GM21723 (cell line): ENCODE measurements at regions not wholly inside any gene's neighbourhood (a gene's known extent, or its start where the extent isn't known, plus 50 kb on each side); places are given as distances from the start of the nearest gene placed in this dataset.
"Not testable (repeated sequence)": the region's sequence is repeated elsewhere in the genome, so short reads cannot be mapped to it uniquely, and the experiment has no call there.

ENCODE experiments used
- ATAC-seq: cut with Tn5 transposase; IDR thresholded peaks from one replicate; pipeline ENCODE4 v1.9.1; 2021; ENCODE audit warnings: mild to moderate bottlenecking, moderate library complexity; ENCODE audit not compliant: unreplicated experiment

DNA sequence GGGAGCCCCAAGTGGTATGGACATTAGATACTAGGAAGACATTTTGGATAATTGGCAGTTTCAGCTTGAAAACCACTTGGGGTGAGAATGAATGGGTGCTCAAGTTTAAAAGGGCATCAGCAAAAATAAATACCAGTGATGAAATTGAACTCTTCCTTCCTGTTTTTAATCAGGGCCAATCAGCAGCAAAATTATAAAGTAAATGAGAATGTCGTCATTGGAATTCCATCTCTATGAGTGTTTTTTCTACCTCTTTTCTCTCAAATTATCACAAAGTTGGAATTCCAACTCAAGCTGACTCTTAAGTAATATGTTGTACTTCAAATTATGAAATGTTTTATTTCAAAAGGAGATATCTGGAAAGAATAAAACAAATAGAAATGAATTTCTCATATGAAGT lies 730.6 kb downstream of the METTL15 start:
- no peak for ATAC-seq

DNA sequence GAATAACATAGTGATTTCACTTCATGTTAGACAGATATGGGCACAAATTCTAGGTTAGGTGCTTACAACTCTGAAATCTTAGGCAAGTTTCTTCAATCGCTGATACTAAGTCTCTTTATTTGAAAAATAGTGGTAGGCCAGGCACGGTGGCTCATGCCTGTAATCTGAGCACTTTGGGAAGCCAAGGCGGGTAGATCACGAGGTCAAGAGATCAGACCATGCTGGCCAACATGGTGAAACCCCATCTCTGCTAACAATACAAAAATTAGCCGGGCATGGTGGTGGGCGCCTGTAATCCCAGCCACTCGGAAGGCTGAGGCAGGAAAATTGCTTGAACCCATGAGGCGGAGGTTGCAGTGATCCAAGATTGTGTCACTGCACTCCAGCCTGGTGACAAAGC lies 729.4 kb downstream of the METTL15 start:
- no peak for ATAC-seq

DNA sequence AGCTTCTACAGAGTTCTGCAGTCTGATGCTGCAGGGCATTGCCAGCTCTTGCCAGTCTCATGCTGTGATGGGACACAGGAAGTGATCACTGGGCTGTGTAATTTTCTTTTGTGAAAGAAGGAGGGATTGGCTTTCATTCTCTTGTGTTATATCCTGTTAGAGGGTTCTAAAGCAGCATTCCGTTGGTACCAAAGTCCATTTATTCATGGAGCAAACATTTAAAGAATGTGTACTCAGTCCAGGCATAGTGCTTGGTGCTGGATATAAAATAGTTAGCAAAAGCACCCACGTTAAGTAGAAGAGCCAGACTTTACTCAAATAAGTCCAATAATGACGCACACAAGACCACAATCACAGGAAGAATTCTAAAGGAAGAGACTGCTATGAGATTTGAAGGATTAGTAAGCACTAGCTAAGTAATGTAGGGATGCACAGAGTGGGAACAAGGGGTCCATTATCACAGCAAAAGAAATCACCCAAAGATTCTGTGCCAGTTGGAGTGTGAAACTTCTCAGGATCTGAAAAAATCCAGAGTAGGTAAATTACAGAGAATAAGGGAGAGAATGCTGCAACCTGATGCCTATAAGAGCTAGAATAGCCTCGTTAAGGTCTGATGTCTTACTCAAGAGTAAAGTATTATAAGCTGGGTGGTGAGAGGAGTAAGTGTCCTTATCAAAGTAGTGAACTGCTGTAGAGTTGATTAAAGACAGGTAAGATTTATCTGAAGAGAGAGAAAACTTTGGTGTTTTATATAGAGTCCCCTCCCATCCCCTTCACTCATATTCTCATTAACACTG lies 728.3 kb downstream of the METTL15 start:
- ATAC-seq: no peak

DNA sequence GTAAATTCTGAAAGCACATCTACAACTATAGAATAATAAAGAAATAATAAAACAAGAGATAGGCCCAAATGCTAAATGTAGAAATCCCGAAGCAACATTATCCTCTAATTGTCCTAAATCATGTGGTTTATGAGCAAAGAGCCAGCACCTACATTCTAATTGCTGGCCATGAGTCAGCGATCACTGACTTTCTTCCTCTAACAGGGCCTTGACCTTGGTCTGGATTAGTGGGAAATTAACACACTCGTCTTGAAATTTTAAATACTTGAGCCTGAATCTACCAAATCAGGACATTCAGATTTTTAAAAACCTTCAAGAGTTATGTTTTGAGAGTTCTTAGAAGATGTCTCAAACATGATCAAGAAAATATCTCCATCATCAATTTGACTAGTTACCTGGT lies 727.6 kb downstream of the METTL15 start:
- no peak for ATAC-seq

DNA sequence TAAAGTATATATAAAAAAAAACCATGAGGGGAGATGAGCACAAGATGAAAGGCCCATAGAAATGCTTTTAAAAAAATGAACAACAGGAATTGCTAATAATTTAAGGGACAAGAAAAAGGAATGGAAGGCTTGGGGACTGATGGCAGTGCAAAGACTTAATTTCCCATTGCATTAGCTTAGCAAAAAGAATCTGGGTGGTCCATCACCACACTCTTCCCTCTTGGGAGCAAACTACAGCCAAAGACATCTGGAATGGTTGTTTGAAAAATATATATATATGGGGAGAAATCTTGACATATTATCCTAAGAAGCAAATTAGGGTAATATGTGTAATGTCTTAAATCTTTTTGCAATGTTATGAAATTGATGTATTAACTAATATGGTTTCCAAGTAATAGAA lies 727.1 kb downstream of the METTL15 start:
- ATAC-seq: no peak

DNA sequence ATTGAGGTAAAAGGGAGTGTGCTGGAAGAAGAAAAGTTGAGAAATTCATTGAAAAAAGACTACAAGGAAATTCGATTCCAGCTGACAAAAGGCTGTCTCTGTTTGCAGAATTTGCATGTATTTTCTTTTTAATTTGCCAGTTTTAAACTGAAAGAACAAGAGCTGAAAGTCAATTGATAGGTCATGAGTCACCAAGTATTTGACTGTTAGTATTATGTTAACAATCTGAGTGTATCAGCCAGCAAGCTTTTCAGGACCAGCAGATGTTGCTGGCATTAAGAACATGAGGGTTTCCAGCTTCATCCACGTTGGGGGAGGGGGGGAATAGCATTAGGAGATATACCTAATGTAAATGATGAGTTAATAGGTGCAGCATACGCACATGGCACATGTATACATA lies 726.7 kb downstream of the METTL15 start:
- ATAC-seq: no peak

DNA sequence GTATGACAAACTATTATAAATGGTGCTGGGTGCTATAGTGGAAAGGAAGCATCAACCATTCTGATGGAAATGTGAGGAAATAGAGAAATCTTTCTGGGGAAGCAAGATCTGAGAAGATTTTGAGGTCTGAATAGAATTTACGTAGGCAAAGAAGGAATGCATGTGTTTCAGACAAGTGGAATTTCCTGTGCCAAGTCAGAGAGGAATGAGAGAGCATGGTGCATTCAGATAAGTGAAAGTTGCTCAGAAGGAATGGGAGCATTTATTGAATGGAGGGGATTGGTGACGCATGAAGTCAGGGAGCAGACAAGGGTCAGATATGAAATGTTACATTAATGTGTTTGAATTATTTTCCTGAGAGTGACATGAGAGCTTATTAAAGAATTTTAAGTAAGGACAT lies 725.5 kb downstream of the METTL15 start:
- ATAC-seq: no peak

DNA sequence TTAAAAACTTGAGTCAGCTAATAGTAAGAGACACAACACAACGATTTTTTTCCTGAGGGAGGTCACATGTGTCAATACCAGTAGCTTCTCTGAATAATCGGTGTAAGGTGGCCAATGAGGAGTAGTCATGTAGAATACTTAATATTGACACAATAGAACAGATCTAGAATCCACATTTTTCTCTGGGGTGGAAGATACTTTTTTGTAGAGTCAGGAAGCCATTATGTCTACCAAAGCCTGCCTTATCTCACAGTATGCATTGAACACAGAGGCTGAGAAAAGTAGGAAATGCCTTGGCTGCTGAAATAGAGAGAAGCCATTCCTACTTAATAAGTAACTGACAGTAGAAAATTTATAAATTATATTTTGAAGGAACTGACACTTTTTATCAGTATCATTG lies 725.0 kb downstream of the METTL15 start:
- ATAC-seq: no peak

DNA sequence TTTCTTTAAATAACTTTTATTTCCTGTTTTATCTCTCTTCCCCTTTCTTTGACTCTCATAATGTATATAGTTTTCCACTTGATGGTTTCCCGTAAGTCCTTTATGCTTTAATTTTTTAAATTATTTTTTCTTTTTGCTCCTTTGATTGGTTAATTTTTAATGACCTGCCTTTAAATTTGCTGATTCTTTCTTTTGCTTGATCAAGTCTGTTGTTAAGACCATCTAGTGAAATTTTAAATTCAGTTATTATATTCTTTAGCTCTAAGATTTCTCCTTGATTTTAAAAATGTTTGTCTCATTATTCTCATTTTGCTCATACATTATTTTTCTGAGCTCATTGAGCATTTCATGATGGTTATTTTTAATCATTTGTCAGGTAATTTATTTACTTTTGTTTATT lies 718.6 kb downstream of the METTL15 start:
- ATAC-seq: no peak

DNA sequence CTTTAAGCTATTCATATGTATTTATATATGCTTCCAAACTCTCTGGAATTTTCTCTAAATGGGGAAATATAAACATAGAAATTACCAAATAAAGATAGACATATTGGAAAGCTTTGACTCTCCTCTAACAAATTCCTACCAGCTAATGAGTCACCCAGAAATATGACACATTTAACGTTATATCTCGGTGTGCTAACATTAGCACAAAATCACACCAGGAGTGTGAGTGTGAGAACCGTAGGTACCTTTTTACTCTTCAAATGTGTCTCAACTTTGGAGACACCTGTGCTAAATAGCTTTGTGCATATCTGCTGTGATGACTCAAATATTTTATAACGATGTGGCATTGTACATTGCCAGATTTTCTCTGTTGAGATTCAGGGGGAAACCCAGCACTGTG lies 714.4 kb downstream of the METTL15 start:
- ATAC-seq: no peak

DNA sequence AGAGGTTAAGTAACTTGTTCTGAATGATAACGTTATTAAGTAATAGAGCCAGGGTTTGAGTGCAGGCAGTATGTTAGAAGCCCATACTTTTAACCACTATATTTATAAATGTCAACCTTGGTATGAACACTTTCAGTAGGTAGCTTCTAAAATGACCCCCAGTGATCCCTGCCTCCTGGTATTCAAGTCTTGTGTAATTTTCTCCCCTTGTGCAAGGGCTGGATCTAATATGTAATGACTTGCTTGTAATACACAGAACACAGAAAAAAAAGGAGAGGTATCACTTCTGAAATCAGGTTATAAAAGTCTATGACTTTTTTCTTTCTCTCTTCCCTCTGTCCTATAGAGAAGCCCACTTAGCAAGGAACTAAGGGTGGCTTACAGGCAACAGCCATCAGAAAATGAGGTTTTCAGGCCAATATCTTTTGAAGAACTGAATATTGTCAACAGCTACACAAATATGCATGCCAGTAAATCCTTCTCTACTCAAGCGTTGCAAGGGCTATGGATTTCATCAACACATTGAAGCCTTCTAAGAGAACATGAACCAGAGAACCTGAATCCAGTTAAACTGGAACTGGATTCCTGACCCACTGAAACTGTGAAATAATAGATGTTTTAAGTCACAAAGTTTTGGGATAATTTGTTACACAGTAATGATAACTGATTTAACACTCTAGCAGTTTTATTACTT lies 712.3 kb downstream of the METTL15 start:
- no peak for ATAC-seq

DNA sequence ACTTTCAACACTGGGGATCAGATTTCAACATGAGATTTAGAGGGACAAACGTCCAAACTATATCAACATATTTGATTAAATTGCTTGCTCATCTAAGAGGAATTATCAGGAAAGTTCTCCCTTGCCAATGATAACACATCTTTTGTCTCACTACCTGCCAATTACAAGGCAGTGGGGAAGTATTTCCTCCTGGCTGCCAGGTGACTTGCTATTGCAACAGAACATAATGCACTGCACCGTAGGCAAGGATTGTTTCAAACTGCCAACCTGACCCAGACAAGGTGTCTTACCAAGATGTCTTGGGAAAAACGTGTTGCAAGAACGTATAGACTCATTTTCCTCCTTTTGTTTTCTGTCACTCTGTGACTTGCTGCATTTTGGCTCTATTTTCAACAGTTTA lies 711.6 kb downstream of the METTL15 start:
- no peak for ATAC-seq

DNA sequence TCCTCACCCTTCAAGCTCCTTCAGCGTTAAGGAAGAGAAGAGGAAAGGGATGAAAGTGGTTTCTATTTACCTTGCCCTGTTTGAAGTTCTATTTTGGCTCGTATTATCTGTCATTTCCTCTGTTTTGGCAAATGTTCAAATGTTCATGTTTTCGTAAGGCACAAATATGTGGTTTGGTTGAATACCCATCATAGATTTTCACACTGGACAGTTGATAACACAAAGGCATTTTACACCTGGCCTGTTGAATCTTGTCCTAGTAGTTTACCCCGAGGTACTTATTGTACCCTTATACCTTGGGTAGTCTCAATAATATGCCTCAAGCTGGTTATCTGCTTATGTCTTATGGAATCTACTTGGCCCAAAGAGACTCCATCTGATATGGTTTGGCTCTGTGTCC lies 706.9 kb downstream of the METTL15 start:
- ATAC-seq: no peak

DNA sequence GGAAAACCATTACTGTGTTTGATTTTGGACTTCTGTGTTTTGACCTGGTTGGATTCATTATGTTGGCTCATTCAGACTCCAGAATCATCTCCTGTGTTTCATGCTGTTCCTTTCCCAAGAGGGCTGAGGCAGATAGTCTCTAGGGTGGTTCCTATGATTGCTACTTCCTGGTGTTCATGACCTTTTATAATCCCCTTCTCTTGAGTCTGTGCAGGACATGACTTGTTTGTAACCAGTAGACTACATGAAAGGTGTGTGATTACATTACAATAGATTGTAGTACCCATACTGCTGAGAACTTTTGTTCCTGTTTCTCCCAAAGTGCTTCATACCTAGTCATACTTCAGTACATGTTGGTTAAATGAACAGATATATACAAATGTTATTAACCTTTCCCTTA lies 700.6 kb downstream of the METTL15 start:
- ATAC-seq: no peak

DNA sequence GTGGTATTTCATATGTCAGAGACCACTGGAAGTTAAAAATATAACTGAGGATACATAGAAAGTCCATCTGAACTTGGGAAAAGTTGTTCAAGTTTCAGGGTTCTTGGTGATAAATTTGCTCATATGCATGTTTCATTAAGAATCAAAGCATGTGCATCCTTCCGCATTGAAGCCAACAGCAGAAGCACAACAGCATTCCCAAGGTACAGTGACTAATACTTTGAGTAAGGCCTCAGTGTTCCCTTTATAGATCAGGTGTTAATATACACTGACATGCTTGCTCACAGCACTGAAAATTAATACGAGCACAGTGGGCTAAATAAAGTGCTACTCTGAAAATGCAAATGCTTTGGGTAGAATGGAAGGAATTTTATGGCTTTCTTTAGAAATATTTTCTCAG lies 691.1 kb downstream of the METTL15 start:
- ATAC-seq: no peak

DNA sequence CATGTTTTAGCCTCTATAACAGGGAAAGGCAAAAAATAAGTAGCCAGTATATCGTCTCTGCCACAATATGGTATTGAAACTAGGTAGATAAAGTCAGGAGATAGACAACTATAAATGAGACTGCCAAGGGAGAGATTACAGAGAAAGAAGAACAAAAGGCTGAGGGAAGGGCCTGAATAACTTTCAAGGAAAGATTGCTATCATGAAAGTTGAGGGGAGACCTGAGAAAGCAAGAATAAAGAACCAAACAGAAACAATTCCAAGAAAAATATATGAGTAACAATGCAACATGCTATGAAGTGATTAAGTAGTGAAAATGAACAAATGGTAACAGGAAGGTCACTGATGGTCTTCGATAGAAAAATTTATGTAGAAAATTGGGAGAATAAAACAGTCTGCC lies 690.1 kb downstream of the METTL15 start:
- ATAC-seq: no peak

DNA sequence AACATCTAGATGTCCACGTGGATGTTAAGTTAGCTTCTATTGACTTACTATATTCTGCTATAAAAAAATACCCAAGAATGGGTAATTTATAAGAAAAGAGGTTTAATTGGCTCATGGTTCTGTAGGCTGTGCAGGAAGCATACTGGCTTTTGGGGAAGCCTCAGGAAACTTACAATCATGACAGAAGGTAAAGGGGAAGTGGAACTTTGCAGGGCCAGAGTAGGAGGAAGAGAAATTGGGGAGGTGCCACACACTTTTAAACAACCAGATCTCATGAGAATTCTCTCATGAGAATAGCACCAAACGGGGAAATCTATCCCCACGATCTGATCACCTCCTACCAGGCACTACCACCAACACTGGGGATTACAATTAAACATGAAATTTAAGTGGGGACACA lies 689.3 kb downstream of the METTL15 start:
- ATAC-seq: no peak

DNA sequence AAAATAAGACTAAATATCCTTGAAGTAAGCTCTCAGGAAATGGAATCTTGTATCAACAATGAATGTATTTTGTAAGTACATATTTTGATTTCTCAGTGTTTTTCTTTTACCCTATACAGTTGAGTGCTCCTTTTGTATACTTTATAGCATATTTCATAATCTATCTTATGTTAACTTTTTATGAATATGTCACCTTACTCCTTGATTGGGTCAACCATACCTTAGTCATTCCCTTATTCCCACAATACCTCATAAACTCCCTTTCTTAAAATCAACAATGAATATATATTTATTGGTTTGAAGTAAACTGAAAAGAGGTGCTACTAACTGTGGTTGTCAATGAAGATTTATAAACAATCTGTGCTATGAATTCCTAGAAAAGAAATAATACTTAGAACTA lies 686.2 kb downstream of the METTL15 start:
- no peak for ATAC-seq

DNA sequence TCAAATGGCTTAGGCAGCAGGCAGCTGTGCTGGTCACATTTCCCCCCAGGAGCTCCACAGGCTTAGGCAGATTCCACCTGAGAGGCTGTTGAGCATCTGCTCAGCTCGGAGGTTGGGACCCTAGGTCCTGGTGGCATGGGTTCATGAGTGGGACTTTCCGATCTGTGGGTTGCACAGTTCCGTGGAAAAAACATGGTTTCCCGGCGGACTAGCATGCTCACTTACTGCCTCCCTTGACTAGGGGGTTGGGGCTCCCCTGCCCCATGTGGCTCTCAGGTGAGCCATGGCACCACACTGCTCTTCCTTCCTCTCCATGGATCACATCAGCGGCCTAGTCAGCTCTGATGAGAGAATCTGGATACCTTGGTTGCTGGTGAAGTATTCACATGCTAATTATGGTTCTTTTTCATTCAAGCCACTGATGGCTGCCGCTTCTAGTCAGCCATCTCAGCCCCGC lies 685.1 kb downstream of the METTL15 start:
- no peak for ATAC-seq

DNA sequence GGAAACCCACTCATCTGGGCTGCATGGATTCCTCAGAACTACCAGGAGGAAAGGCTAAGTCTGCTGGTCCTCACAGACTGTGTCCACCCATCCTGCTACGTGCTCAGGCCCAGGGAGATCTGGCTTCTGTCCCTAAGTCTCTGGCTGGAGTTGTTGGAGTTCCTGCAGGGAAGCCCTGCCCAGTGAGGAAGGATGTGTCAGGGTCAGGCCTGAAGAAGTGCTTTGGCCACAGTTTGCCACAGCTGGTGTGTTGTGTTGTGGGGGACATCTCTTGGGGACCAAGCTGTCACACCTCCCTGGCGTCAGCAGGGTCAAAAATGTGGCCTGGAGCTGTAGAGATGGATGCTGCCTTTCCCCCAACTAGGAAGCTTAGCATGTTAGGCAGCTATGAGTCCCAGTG lies 684.7 kb downstream of the METTL15 start:
- no peak for ATAC-seq

DNA sequence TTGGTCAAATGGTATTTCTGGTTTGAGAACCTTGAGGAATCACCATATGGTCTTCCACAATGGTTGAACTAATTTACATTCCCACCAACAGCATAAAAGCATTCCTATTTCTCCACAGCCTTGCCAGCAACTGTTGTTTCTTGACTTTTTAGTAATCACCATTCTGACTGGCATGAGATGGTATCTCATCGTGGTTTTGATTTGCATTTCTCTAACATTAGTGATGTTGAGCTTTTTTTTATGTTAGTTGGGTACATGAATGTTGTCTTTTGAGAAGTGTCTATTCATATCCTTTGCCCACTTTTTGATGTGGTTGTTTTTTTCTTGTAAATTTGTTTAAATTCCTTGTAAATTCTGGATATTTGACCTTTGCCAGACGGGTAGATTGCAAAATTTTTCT lies 679.7 kb downstream of the METTL15 start:
- not testable (repeated sequence) for ATAC-seq

DNA sequence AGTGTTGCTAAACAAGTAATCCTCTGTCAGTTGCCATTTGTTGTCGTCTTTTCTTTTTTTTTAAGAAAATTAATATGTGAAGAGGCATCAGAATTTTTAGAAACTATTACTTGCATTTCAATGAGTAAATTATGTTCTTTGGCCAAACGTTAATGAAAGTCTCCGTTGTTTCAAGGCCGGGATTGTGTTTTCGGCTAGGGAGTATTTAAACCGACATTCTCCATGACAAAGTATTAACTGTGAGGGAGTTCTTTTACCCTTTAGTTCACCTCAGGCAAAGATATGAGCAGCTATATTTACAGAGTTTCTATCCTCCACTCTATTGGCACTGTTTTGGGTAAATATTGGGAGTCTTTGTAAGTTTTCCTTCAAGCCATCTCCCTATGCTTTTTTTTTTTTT lies 668.9 kb downstream of the METTL15 start:
- ATAC-seq: no peak

DNA sequence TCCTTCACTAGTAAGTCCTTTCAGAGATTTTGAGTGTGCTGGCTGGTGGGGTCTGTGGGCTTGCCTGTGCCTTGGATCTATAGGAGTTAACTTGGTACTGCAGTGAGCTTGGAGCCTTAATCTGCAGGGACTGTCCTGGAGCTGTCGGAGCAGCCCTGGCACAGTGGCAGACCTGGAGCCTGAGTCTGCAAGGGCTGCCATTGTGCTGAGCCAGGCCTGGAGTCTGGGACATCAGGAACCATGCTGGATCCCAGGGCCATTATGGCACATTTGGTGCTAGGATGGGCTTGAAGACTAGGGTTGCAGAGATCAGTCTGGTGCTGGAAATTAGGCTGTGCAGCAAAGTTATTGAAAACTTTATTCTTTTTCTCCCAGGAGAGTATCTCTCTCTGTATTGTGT lies 665.4 kb downstream of the METTL15 start:
- ATAC-seq: no peak
